GM12878 (cell line): ENCODE measurements at regions not wholly inside any gene's neighbourhood (a gene's known extent, or its start where the extent isn't known, plus 50 kb on each side); places are given as distances from the start of the nearest gene placed in this dataset.
A peak's percentile ranks its signal among the peaks of the same experiment; 100 is the strongest.

Source experiments
- ATAC-seq: fragments of 200-7000 bp; cut with Tn5 transposase; 3 replicates; pipeline ENCODE4 v1.9.1; 2020; ENCODE audit warnings: mild to moderate bottlenecking, moderate library complexity
- BruUV-seq: library from RNA; stranded (reverse); fragments of 400-500 nt; replicated peaks from 2 replicates; lab custom pipeline; 2021; lab: Mats Ljungman, UMichigan
- CTCF ChIA-PET: fragments of 300-600 bp; sonication (Branson Sonifier 250); formaldehyde crosslinking; extraction: SDS; loops from one replicate; lab custom pipeline; 2021; ENCODE audit warnings: inconsistent platforms; lab: Yijun Ruan, JAX
- POLR2A ChIA-PET: fragments of 350-600 bp; formaldehyde crosslinking; extraction: SDS; loops from one replicate; lab custom pipeline; 2021; ENCODE audit warnings: inconsistent platforms; lab: Charles Lee
- RAD21 ChIA-PET: fragments of 300-600 bp; sonication (Branson Sonifier 250); formaldehyde crosslinking; loops from one replicate; lab custom pipeline; 2023; ENCODE audit warnings: antibody characterized with exemption; ENCODE audit not compliant: unreplicated experiment; lab: Charles Lee
- SMC1A ChIA-PET: fragments of 300-600 bp; sonication (Branson Sonifier 250); formaldehyde crosslinking; loops from one replicate; lab custom pipeline; 2023; ENCODE audit not compliant: unreplicated experiment, uncharacterized antibody; lab: Charles Lee
- DNase-seq: peaks from one replicate; pipeline ENCODE4 v3.0.0-alpha.2; 2011; ENCODE audit warnings: low read depth, low spot score
- FAIRE-seq: peaks from 3 replicates; lab custom pipeline; 2011; peaks lifted over from hg19 to GRCh38; lab: Jason Lieb, UNC
- H2AFZ ChIP-seq: 2 replicates; pipeline ENCODE4 v1.6.0; 2011; ENCODE audit warnings: low read depth, low read length, control low read depth; ENCODE audit not compliant: control insufficient read depth
- H3K27ac ChIP-seq: 2 replicates; pipeline ENCODE4 v1.5.1; 2011; ENCODE audit warnings: control low read depth; ENCODE audit not compliant: control insufficient read depth, insufficient read depth
- H3K27me3 ChIP-seq, 2 experiments: replicated peaks in 1 of 2; 2 replicates each; pipeline versions ENCODE4 v1.6.0 to v1.6.1; 2011; ENCODE audit warnings: low read length in 1 of 2; ENCODE audit not compliant: control insufficient read depth in 2 of 2, insufficient read depth in 2 of 2
- H3K36me3 ChIP-seq, 2 experiments: 2 replicates each; pipeline ENCODE4 v1.5.1; 2011; ENCODE audit warnings: low read length in 1 of 2; ENCODE audit not compliant: control insufficient read depth in 2 of 2, insufficient read depth in 2 of 2
- H3K4me1 ChIP-seq: 2 replicates; pipeline ENCODE4 v1.6.1; 2011; ENCODE audit warnings: mild to moderate bottlenecking, low read length, moderate library complexity, mixed read lengths; ENCODE audit not compliant: control insufficient read depth, insufficient read depth
- H3K4me2 ChIP-seq: 2 replicates; pipeline ENCODE4 v1.6.0; 2011; ENCODE audit warnings: control low read depth; ENCODE audit not compliant: control insufficient read depth, insufficient read depth
- H3K4me3 ChIP-seq: fragments of 200-600 bp; sonication (generic); 2 replicates; pipeline ENCODE4 v1.5.1; 2016
- H3K79me2 ChIP-seq: 2 replicates; pipeline ENCODE4 v1.6.0; 2011; ENCODE audit warnings: low read length; ENCODE audit not compliant: control insufficient read depth, insufficient read depth
- H3K9ac ChIP-seq: 2 replicates; pipeline ENCODE4 v1.8.0; 2011; ENCODE audit warnings: low read length, control low read depth, mixed read lengths; ENCODE audit not compliant: control insufficient read depth, insufficient read depth
- H3K9me3 ChIP-seq: replicated peaks from 3 replicates; pipeline ENCODE4 v1.5.1; 2011; ENCODE audit warnings: mild to moderate bottlenecking, low read length; ENCODE audit not compliant: control insufficient read depth, insufficient read depth
- H4K20me1 ChIP-seq: 2 replicates; pipeline ENCODE4 v1.6.0; 2011; ENCODE audit not compliant: control insufficient read depth, insufficient read depth
- ASH2L ChIP-seq: fragments of 300-600, 200-600 bp; sonication (generic); IDR thresholded peaks from 2 replicates; pipeline ENCODE4 v1.6.1; 2017; ENCODE audit warnings: low read depth, mild to moderate bottlenecking, borderline replicate concordance
- ATF2 ChIP-seq: IDR thresholded peaks from 2 replicates; pipeline ENCODE4 v1.6.1; 2012; ENCODE audit warnings: low read length, inconsistent platforms
- BCL11A ChIP-seq: IDR thresholded peaks from 2 replicates; pipeline ENCODE4 v1.6.1; 2011; ENCODE audit warnings: low read depth, low read length
- EED ChIP-seq: sonication (generic); IDR thresholded peaks from 2 replicates; pipeline ENCODE4 v1.6.1; 2016; ENCODE audit warnings: antibody characterized with exemption, low read depth
- EP300 ChIP-seq, 2 experiments: fragments of 150-350 bp in 1 of 2; IDR thresholded peaks; 2 replicates each; pipeline ENCODE4 v1.6.1; 2011 to 2012; ENCODE audit warnings: low read depth in 2 of 2, low read length in 2 of 2, borderline replicate concordance in 1 of 2, improper control_type of control experiment in 1 of 2, inconsistent platforms in 1 of 2; ENCODE audit not compliant: control insufficient read depth in 1 of 2
- JUNB ChIP-seq: IDR thresholded peaks from 2 replicates; pipeline ENCODE4 v1.6.1; 2016; ENCODE audit warnings: antibody characterized with exemption, mild to moderate bottlenecking
- KDM1A ChIP-seq: fragments of 200-600 bp; sonication (generic); IDR thresholded peaks from 2 replicates; pipeline ENCODE4 v1.6.1; 2016; ENCODE audit warnings: borderline replicate concordance
- LARP7 ChIP-seq: fragments of 450-650 bp; IDR thresholded peaks from 2 replicates; pipeline ENCODE4 v1.6.1; 2017; ENCODE audit warnings: mild to moderate bottlenecking
- MTA3 ChIP-seq: IDR thresholded peaks from 2 replicates; pipeline ENCODE4 v1.6.1; 2012; ENCODE audit warnings: low read length, inconsistent platforms, borderline replicate concordance
- MXI1 ChIP-seq: fragments of 150-350 bp; IDR thresholded peaks from 2 replicates; pipeline ENCODE4 v1.6.1; 2011; ENCODE audit warnings: low read depth, mild to moderate bottlenecking, inconsistent platforms, low read length, improper control_type of control experiment
- PAX5 ChIP-seq: IDR thresholded peaks from 2 replicates; pipeline ENCODE4 v1.6.1; 2011; ENCODE audit warnings: low read depth, low read length, borderline replicate concordance
- PML ChIP-seq: IDR thresholded peaks from 2 replicates; pipeline ENCODE4 v1.6.1; 2012; ENCODE audit warnings: low read length, inconsistent platforms
- RB1 ChIP-seq: fragments of 450-650 bp; formaldehyde crosslinking; IDR thresholded peaks from 2 replicates; pipeline ENCODE4 v1.6.1; 2017; ENCODE audit warnings: mild to moderate bottlenecking, borderline replicate concordance
- RELA ChIP-seq: fragments of 450-650 bp; IDR thresholded peaks from 2 replicates; pipeline ENCODE4 v1.8.0; 2014; ENCODE audit warnings: borderline replicate concordance; ENCODE audit not compliant: partially characterized antibody
- RFX5 ChIP-seq: IDR thresholded peaks from 2 replicates; pipeline ENCODE4 v1.6.1; 2011; ENCODE audit warnings: low read depth, low read length, improper control_type of control experiment
- ZBTB33 ChIP-seq: fragments of 450-650 bp; IDR thresholded peaks from 2 replicates; pipeline ENCODE4 v1.6.1; 2017; ENCODE audit warnings: mild to moderate bottlenecking
- WGBS: methylation state at CpG from one replicate; pipeline ENCODE4 v1.1.6; 2016; ENCODE audit warnings: low lambda C conversion rate; ENCODE audit not compliant: insufficient replicate concordance, insufficient coverage; ENCODE audit errors: missing lambda C conversion rate; 5-methylcytosine and 5-hydroxymethylcytosine counted together
- in situ Hi-C: fragments of 300-500 bp; cut with MboI; formaldehyde crosslinking; loops from 9 replicates; pipeline ENCODE4 v1.14.3; 2018; ENCODE audit warnings: mixed read lengths
- intact Hi-C: fragments of 100-400 bp; cut with micrococcal nuclease; formaldehyde crosslinking; loops from one replicate; pipeline ENCODE4 v1.14.2; 2022; ENCODE audit not compliant: unreplicated experiment
- TF ChIP-seq, protein P1 (sequence below): fragments of 450-650 bp; IDR thresholded peaks from 2 replicates; pipeline ENCODE4 v1.6.1; 2016; ENCODE audit warnings: mild to moderate bottlenecking
- TF ChIP-seq, protein P2 (sequence below): IDR thresholded peaks from 2 replicates; pipeline ENCODE4 v1.6.1; 2011; ENCODE audit warnings: borderline replicate concordance, low read depth, mild to moderate bottlenecking, moderate library complexity, low read length; ENCODE audit not compliant: insufficient read depth, poor library complexity, severe bottlenecking
- TF ChIP-seq, protein P3 (sequence below): IDR thresholded peaks from 2 replicates; pipeline ENCODE4 v1.6.1; 2011; ENCODE audit warnings: low read depth, low read length, improper control_type of control experiment, borderline replicate concordance

DNA sequence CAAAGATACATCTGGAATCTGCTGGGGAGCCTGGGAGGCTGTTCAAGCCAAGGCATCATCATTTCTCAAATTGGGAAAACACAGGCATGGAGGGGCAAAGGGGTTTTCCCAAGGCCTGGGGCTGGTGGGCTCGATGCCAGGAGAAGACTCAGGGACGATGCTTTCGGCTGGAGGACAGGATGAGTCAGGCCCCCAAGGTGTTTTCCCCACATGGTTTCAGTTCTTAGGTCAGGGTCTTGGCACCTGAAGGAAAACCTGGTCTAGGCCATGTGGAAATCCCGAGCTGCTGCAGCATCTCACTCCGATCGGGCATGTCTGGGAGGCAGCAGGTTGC is 348.1 kb downstream of the CDC5L start:
- H2AFZ ChIP-seq, result no peak overlapping the region
- intact Hi-C loops (loop anchor here (1.0 to 5.0 kb wide), 3 partner anchors 31 to 197 kb away; no protein-coding TSS in a partner anchor), in situ Hi-C loops (no loop called here)
- peak; percentile 41 for FAIRE-seq
- H3K27ac ChIP-seq, result peak overlapping the region; percentile 64; the same call in 1 of the 2 replicates
- peak; percentile 71 for ATAC-seq
- ChIA-PET SMC1A (no interaction called here), CTCF (interaction anchor here (1.1 kb wide), 1 partner anchor 50 kb away, joined by 3 read pairs; no protein-coding TSS in a partner anchor), POLR2A (no interaction called here), RAD21 (no interaction called here)
- no peaks in the 10 kb centered on the region for H3K36me3 ChIP-seq
- 17% methylated on average over 6 of the region's 6 CpGs for WGBS
- no peak overlapping the region; the same call in 1 of the 2 replicates for H3K4me3 ChIP-seq
- H3K9ac ChIP-seq, result no peak overlapping the region
- peaks cover 42% of the 10 kb centered on the region for H3K4me1 ChIP-seq
- no peaks in the 10 kb centered on the region; the same call in 2 of the 3 replicates for H3K9me3 ChIP-seq
- no peaks in the 10 kb centered on the region for H4K20me1 ChIP-seq
- peak; percentile 68 for DNase-seq
- peak overlapping the region; percentile 52 for H3K4me2 ChIP-seq
- no peaks in the 10 kb centered on the region for H3K79me2 ChIP-seq
- H3K27me3 ChIP-seq, result no peaks in the 10 kb centered on the region
- BruUV-seq, result no TSS peak
- TF ChIP-seq ASH2L (no peak), JUNB (peak; percentile 57), RFX5 (no peak), BCL11A (peak; percentile 62), ATF2 (peak; percentile 54; the same call in 1 of the 2 replicates), LARP7 (0 out of 2 replicates have a peak, but pooled peaks have one; percentile 9), RELA (peak; percentile 88), MTA3 (peak; percentile 82; the same call in 1 of the 2 replicates), MXI1 (0 out of 2 replicates have a peak, but pooled peaks have one; percentile 21), ZBTB33 (no peak), PML (no peak), EED (peak; percentile 94), KDM1A (no peak), RB1 (no peak), EP300 (IDR thresholded peaks at IDR 0.05; ENCODE audit: borderline replicate concordance in 1 of 2, control insufficient read depth in 1 of 2, low read depth in 2 of 2, low read length in 2 of 2) (peak in 1 of 2 experiments; percentile 32; a peak in 1 of 4 replicates), PAX5 (no peak)
- TF ChIP-seq, protein P1, sequence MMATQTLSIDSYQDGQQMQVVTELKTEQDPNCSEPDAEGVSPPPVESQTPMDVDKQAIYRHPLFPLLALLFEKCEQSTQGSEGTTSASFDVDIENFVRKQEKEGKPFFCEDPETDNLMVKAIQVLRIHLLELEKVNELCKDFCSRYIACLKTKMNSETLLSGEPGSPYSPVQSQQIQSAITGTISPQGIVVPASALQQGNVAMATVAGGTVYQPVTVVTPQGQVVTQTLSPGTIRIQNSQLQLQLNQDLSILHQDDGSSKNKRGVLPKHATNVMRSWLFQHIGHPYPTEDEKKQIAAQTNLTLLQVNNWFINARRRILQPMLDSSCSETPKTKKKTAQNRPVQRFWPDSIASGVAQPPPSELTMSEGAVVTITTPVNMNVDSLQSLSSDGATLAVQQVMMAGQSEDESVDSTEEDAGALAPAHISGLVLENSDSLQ, result no peak
- TF ChIP-seq, protein P2, sequence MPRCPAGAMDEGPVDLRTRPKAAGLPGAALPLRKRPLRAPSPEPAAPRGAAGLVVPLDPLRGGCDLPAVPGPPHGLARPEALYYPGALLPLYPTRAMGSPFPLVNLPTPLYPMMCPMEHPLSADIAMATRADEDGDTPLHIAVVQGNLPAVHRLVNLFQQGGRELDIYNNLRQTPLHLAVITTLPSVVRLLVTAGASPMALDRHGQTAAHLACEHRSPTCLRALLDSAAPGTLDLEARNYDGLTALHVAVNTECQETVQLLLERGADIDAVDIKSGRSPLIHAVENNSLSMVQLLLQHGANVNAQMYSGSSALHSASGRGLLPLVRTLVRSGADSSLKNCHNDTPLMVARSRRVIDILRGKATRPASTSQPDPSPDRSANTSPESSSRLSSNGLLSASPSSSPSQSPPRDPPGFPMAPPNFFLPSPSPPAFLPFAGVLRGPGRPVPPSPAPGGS, result peak; percentile 73
- TF ChIP-seq, protein P3, sequence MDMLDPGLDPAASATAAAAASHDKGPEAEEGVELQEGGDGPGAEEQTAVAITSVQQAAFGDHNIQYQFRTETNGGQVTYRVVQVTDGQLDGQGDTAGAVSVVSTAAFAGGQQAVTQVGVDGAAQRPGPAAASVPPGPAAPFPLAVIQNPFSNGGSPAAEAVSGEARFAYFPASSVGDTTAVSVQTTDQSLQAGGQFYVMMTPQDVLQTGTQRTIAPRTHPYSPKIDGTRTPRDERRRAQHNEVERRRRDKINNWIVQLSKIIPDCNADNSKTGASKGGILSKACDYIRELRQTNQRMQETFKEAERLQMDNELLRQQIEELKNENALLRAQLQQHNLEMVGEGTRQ, result no peak
